NCI-H1930 (cell line): ENCODE measurements at regions not wholly inside any gene's neighbourhood (a gene's known extent, or its start where the extent isn't known, plus 50 kb on each side); places are given as distances from the start of the nearest gene placed in this dataset.

Source experiments
- DNase-seq, 2 experiments: peaks; one replicate each; lab custom pipeline; 2025; lab: John Stamatoyannopoulos, UW

DNA sequence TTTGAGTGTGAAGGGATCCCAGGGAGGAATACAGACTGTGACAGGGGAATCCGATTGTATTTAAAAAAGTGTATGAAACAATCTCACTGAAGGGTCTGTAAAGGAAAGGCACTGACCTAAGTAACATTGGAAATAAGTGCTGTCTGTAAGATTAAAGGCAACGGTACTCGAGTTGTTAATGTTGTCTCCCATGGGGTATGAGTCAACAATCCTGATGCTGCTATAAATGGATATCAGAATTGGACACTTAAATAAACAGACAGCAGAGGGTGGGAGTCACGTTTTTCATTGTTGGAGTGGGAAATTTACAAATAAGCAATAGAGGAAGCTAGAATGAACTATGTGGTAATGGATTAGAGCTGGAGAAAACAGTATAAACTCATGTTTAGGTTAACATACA lies 452.4 kb upstream of the RGPD4 start:
- no peak for DNase-seq

DNA sequence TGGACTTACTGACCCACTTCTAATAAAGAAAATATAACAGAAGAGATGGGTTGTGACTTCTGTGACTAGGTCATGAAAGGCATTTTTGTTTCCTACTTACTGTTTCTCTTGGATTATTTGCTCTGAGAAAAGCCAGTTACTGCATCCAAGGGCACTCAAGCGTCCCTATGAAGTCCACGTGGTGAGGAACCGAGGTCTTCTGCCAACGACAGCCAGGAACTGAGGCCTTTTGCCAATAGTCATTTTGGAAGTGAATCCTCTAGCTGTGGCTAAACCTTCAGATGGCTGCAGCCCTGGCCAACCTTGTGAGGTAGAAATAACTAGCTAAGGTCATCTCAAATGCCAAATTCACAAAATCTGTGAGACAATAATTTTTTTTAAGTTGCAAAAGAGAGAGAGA lies 449.8 kb upstream of the RGPD4 start:
- DNase-seq = no peak

DNA sequence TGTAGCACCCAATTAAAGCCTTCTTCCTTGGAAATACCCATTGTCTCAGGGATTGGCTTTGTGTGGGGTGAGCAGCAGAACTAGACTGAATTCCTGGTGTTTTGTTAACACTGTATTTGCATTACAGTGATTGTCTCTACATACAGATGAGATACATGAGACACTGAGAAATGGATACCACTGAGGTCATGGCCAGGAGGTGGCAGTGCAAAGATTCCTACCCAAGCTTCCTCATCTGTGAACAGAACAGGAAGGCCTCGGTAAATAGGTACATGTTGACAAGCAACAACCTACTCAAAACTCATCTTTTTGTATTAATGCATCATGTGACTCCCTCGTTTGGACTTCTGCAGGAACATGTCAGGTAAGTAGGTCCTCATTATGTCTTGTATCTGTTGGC lies 445.8 kb upstream of the RGPD4 start:
- no peak for DNase-seq

DNA sequence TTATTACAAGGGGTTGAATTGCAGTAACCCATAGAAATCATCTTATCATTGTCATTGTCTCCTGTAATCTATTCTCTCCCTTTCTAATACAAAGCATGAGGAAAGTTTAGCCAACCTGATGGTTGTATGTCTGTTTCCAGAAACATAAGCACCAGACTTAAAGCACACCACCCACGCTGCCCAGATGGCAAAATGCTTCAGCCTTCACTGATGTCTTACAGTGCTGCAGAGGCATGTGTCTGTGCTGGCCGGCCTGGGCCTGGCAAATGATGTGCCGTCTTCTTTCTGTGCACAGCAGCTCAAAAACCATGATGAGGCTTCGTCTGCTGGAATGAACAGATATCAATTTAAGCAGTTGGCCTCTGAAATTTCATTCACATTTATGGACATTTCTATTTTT lies 443.0 kb upstream of the RGPD4 start:
- no peak for DNase-seq

DNA sequence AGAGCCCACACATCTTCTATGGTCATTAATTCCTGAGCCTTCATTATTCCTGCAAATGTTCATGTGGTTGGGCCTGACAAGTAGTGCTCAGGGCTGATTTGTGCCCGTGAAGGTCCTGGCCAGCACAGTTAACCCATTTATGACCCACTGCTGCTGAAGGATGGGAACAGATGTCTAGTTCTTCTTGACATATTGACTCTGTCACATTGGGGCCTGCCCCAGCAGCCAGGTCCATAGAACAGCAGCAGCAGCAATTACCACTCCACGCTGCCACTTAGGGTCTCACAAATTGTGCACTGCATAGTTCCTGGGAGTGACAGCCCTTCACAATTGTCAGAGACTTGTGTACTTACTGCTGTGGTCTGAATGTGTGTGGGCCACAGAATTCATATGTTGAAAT lies 442.3 kb upstream of the RGPD4 start:
- no peak for DNase-seq

DNA sequence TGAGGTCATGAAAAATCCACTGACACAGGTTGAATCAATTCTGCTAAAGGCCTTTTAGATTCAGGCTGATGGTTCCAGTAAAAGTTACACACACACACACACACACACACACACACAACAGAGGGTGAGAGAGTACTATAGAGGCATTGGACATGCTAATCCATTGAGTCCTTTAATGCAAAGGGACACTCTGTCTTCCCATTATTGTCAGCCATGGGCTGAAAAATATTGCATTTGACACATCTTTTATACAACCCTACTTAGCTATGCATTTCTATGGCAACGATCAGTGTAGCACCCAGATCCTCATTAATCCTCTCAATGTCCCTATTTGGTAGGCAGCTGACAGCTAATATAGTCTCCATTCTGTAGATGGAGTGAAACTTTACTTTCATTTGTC lies 440.8 kb upstream of the RGPD4 start:
- no peak for DNase-seq

DNA sequence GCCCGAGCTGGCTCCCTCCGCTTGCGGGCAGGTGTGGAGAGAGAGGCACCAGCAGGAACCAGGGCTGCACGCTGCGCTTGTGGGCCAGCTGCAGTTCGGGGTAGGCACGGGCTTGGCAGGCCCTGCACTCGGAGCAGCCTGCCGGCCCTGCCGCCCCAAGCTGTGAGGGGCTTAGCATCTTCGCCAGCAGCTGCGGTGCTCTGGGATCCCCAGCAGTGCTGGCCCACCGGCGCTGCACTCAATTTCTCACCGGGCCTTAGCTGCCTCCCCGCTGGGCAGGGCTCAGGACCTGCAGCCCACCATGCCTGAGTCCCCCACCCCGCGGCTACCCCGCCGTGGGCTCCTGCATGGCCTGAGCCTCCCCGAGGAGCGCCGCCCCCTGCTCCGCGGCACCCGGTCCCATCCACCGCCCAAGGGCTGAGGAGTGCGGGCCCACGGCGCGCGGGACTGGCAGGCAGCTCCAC lies 434.4 kb upstream of the RGPD4 start:
- DNase-seq = no peak

DNA sequence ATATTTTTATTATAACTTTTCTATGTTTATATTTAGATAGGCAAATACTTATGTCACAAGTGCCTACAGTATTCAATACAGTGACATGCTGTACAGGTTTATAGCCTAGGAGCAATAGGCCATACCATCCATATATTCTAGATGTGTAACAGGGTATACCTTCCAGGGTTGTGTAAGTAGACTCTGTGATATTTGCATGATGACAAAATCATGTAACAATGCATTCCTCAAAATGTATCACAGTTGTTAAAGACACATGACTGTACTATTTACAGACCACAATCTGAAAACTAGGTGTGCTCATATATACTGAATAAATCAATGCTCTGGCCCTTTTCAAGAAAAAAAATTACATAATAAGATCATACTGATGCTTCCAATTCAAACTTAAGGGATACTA lies 433.2 kb upstream of the RGPD4 start:
- no peak for DNase-seq

DNA sequence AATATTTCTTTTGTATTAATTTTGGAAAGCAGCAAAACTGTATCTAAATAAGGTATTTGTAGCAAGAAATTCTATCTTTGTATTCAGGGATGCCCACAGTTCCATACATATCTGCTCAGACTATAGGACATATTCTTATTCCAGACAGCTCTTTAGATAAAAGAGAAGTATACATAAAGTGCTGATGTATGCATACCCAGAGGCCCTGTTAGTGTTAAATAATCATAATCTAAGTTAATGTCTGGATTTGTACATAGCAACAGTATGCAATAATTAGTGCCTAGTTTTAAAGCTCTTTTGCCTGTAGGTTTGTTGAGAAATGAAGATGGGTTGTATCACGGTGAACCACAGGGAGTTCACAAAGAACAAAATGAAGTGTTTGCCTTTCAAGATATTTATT lies 428.0 kb upstream of the RGPD4 start:
- no peak for DNase-seq

DNA sequence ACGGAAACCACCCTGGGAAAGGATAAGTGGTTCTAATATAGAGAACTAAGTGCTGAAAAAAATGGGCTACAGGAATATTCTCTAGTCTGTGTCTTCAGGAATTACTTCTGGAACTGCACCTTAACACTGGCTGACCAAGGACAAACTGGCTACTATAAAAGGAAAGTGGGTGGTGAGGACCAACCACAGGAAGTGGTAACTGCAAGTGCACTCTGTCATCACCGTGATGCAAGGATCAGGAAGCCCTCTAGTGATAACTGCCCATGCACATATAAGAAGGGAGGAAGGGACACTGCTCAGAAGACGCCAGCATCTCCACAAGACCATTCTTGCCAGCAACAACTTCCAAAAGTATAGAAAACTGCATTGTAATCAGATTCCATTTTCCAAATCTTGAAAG lies 424.4 kb upstream of the RGPD4 start:
- DNase-seq = no peak

DNA sequence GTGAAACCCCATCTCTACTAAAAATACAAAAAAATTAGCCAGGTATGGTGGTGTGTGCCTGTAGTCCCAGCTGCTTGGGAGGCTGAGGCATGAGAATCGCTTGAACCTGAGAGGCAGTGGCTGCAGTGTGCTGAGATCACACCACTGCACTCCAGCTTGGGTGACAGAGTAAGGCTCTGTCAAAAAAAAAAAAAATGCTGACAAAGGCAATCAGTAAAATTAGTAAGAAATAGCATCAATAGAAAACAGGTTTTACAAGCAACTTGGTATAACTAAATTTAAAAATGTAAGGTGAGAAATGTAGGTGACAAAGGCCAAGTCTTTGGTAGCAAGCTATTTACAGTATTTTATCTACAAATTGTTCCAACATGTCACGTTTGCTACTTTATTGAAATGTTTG lies 421.4 kb upstream of the RGPD4 start:
- DNase-seq = no peak

DNA sequence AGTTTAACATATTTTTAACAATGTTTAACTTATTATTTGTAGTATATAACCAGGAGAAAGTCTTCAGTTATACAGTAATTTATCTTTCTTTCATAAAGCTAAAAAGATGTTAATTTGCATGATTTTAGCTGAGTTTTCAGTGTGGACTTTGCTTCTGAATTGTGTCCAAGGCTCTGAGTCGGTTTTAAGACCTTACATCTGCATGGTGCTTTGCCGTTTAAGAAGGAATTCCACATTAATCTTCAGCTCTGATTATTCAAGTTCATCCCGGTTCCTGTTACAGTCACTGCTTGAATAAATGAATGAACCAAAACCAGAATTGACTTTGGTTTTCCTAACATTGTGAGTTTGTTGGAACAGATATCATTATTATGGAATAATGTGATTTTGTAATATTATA lies 419.7 kb upstream of the RGPD4 start:
- no peak for DNase-seq

DNA sequence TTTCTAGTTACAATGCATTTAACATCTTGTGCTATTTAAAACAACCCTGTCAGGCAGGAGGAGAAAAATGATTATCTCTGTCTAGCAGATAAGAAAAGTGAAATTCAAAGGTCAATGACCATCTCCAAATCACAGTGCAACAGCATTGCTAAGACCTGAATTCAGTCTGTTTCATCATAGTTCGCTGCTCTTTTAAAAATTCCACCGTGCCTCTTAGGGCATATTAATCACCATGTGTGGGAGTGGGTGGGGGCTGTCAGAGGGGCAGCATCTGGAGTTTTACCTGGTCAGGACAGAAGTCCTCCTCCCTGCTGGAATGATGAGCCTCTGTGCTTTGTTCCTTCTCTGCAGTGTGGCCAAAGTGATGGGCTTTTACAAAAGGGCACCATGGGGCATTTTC lies 418.7 kb upstream of the RGPD4 start:
- no peak for DNase-seq

DNA sequence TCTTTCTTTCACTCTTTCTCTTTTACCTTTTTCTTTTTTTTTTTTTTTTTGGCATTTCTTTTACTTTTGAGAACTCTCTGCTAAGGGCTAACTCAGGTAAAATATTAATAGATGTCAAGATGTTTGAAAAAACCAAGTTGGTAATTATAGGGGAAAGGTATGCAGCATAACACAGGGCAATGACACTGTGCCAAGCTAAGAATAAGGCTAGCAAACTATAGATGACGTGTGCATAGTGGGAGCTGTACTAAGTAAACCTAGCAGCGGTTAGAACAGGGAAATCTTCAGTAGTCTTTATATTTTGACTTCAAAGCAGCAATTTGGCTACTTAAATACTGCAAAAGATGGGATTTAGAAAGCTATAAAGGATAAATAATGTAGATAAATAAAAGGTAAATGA lies 415.4 kb upstream of the RGPD4 start:
- no peak for DNase-seq

DNA sequence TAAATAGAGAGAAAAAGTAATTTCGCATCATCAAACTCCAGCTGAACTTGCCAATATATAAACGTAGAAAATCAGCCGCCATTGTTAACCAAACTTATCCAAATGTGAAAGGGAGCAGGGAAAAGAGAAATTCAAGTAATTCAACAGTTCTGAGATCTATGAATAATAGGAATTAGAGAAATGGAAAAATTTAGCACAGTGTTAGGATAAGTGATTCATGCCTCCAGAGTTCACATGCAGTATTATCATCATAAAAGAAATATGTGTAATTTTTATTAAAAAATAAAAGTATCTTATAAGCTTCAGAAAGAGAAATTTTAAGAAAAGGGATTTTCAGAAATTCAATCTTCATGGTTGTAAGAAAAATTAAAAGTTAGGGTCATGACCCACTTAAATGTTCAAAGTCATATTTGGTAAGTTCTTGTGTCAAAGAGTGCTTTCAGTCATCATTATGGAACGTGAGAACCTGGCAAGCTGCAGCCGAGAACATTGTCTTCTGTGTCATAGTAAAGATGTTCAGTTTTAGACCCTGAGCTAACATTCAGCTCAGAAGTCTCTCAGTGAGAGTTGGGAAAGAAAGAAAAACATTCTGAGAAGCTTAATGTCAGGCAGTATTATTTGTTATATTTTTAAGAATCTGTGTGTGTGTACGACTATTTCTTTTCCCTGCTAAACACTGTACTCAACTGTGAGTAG lies 414.3 kb upstream of the RGPD4 start:
- no peak for DNase-seq

DNA sequence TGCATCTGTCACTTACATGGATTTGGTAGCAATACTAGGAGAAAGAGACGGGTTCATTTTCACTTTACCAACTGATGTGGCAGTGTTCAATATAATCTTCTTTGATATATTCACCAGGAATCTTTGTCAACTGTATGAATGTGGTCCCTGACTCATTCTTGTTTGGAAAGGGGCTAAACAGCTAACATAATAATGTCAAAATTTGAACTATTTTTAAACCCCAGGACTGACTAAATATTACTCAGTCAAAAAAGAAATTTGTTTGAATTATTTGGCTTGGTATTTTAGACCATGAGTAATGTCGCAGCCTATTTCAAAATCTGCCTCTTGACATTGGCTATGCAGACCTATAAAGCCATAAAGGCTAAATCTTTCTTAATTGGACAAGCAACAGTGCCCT lies 413.7 kb upstream of the RGPD4 start:
- no peak for DNase-seq

DNA sequence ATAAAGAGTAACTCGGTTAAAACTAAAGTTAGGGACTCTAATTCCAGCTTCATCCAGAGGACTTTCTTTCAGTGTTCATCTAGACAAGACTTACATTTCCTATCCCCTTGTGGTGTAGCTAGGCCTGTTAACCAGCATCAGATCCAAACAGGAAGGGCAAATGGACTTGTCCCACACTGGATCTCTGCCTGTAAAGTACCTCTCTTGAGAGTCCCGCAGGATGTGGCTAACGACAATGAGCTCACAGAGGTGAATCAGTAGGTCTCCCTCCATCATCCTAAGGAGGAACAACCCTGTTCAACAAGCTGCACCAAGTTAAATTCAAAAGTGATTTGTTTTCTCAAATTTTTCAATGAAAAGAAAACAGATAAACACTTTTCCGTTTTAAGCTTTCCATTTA lies 412.3 kb upstream of the RGPD4 start:
- DNase-seq = no peak

DNA sequence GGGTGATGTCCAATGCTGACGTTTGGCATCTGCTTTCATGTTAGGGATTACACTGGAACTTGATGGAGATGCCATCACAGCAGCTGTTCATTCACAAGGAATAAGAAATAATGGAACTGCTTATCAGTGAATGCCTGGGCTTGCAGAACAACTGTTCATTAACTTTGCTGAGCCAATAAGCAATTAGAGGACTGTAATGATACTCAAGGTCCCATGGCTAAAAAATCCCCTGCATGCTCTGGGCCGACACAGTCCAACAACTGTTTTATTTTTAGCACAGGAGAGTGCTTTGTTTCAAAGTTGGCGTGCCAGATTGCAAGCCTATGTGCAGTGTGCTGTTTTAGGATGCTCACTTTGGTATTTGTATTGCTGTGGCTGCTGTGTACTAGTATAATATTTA lies 408.0 kb upstream of the RGPD4 start:
- no peak for DNase-seq

DNA sequence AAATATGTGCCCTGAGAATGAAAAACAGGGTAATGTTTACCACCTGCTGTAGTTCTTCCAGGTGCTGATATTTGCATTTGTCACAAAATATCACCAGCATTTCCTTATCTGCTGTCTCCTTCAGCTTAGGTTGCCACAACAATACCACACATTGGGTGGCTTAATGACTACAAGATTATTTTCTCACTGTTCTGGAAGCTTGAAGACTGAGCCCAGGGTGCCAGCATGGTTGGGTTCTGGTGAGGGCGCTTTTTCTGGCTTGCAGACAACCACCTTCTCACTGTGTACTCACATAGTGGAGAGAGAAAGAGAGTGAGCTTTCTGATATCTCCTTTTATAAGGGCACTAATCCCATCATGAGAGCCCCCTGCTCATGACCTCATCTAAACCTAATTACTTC lies 407.5 kb upstream of the RGPD4 start:
- DNase-seq = no peak

DNA sequence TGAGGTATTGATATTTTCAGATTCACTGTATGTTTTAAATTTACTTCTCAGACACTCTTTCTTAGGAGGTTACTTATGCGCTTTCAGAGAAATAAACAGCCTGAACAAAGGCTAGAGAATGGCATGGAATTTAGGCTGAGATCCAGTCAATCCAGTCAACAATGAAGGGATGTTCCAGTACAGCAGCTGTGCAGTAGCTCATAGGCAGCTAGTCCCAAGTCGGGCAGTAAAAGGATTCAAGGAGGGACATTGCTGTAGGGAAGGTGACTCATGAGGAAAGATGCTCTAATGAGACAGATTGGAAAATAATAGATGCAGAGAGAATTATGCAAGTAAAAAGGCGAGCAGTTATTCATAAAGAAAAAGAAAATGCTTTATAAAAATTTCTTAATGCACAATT lies 397.9 kb upstream of the RGPD4 start:
- DNase-seq = no peak

DNA sequence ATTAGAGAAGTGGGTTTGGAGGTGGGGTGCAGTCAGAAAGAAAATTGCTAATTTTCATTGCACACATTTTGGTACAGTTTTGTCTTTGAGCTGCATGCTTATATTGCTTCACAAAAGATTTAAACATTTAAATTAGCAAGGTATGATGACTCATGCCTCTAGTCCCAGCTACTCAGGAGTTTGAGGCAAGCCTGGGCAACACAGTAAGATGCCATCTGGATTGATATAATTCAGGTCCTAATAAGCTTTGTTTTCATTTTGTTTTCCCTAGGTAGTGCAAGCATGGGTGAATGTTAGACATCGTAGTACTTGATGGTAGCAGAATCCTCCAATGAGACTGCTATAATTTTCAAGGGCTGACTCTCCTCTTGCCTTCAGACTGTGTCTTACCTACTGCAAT lies 396.7 kb upstream of the RGPD4 start:
- DNase-seq = no peak

DNA sequence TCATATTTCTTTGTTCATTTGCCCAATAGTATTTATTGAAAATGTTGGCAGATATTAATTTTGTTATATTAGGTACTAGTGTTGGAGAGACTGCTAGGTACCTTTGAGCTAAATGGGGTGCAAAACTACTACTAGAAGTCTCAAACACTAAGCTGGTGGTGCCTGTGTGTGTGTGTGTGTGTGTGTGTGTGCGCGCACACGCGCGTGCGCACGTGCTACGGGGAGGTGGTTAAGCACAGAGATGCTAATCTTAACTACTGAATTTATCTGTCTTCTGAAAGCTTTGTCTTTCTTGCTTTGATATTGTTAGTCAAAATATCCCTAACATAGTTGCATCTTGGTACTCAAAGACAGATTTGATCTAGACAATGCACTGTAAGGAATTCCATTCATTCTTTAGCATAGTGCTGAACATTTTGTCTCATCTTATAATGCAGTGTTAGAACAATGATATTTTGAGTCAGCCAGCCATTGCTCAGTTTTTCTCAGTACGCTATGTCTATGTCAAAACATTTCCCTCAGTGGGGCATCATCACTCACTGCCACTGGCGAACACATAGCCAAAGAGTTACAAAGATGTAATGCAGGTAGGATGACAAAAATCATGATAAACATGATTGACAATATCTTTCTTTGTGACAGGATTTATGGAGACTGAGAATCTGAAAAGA lies 396.0 kb upstream of the RGPD4 start:
- DNase-seq = no peak

DNA sequence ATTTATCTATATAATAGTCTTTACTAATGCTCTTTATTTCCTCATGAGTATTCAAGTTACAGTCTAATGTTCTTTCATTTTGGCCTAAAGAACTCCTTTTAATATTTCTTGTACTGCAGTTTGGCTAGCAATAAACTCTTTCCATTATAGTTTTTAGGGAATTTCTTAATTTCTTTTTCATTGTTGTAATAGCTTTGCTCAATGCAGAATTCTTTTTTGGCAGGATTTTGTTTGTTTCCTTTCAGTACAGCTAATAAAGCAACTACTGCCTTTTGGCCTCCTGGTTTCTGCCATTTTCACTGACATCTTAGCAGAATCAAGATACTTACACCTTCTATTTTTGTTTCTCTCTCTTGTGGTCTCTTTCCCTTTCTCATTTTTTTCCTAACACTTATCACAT lies 390.4 kb upstream of the RGPD4 start:
- no peak for DNase-seq

DNA sequence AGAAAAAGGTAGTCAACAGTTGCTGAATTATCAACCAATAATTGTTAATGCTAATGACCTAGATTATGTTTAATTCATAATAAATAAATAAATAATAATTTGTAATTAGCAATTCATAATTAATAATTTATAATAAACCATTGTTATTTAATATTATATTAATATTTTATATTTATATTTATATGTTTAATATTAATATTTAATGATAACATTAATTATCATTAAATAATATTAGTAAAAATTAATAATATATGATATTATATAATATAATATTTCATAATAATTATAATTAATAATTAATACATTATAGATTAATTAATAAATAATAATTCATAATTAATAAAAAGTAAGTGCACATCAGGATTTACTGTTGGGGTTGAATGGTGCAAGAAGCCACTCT lies 389.4 kb upstream of the RGPD4 start:
- DNase-seq = no peak
